ENCODE measurements at regions not wholly inside any gene's neighbourhood (a gene's known extent, or its start where the extent isn't known, plus 50 kb on each side); places are given as distances from the start of the nearest gene placed in this dataset.

GRCh38 chr2:122639176-122639575 lies 883.7 kb downstream of the TSN start (continued):
- TF ChIP-seq CBX2 (IDR thresholded peaks at IDR 0.05; ENCODE audit: insufficient read depth, low read length, poor library complexity, severe bottlenecking) (no peak), MXI1 (IDR thresholded peaks at IDR 0.05; ENCODE audit: low read depth, low read length) (no peak), SIN3A (IDR thresholded peaks at IDR 0.05; ENCODE audit: borderline replicate concordance in 2 of 2, control insufficient read depth in 1 of 2, low read depth in 2 of 2, low read length in 2 of 2) (no peak), DIDO1 (tag; IDR thresholded peaks at IDR 0.05; ENCODE audit: low read depth) (no peak), ZNF57 (CRISPR knock-in tag; IDR thresholded peaks at IDR 0.05) (no peak), ATF1 (CRISPR knock-in tag; IDR thresholded peaks at IDR 0.05) (no peak), ATF1 (tag; IDR thresholded peaks at IDR 0.05) (no peak)

- no peak for ATAC-seq
- Histone ChIP-seq H3K27ac (ENCODE audit: extremely low read depth, low read depth, low read length) (no peak overlapping the region), H3K36me3 (ENCODE audit: control insufficient read depth, insufficient read depth, low read length) (no peaks in the 10 kb centered on the region), H4K20me1 (replicated peaks; ENCODE audit: control insufficient read depth, insufficient read depth, low read length) (no peaks in the 10 kb centered on the region), H3K4me2 (ENCODE audit: insufficient read depth, low read length) (no peak overlapping the region), H3K27me3 (ENCODE audit: control insufficient read depth in 2 of 2, insufficient read depth in 2 of 2, low read length in 2 of 2) (no peaks in the 10 kb centered on the region), H3K79me2 (ENCODE audit: control insufficient read depth, insufficient read depth, low read length) (no peaks in the 10 kb centered on the region), H3K9ac (ENCODE audit: insufficient read depth in 1 of 2, low read depth in 2 of 2, low read length in 2 of 2) (no peak overlapping the region), H3K4me3 (no peak overlapping the region), H3K4me1 (replicated peaks in 1 of 2; ENCODE audit: control insufficient read depth in 2 of 2, insufficient read depth in 2 of 2, low read length in 2 of 2) (no peaks in the 10 kb centered on the region), H2AFZ (ENCODE audit: low read depth, low read length) (no peak overlapping the region), H3K9me3 (replicated peaks; ENCODE audit: control insufficient read depth, insufficient read depth, low read depth, low read length) (no peaks in the 10 kb centered on the region), H3K9me1 (ENCODE audit: control insufficient read depth, insufficient read depth, low read length) (no peaks in the 10 kb centered on the region)
- in situ Hi-C loops (cut with MboI) (no loop called here), intact Hi-C loops (cut with micrococcal nuclease) (no loop called here)
- CTCF ChIA-PET (ENCODE audit: low intra/inter-chr PET ratio): no interaction called here
- BruUV-seq (replicated peaks): no TSS peak
- FAIRE-seq: no peak
- POLR2A ChIA-PET: no interaction called here
- WGBS (ENCODE audit: insufficient coverage, low coverage, missing lambda C conversion rate): 0% methylated on average over 2 of the region's 2 CpGs
- DNase-seq (ENCODE audit: extremely low read depth in 1 of 4, low spot score in 3 of 4): no peak
- TF ChIP-seq RCOR1 (IDR thresholded peaks at IDR 0.05; ENCODE audit: borderline replicate concordance in 1 of 2, low read depth in 2 of 2, low read length in 2 of 2) (no peak), HMGN3 (IDR thresholded peaks at IDR 0.05; ENCODE audit: borderline replicate concordance, extremely low read depth, insufficient read length, low read depth, low read length) (no peak), NELFE (IDR thresholded peaks at IDR 0.05; ENCODE audit: insufficient read depth, insufficient read length) (no peak), MTA2 (IDR thresholded peaks at IDR 0.05; ENCODE audit: low read depth) (no peak), ZNF444 (CRISPR knock-in tag; IDR thresholded peaks at IDR 0.05) (no peak), KLF6 (CRISPR knock-in tag; IDR thresholded peaks at IDR 0.05; ENCODE audit: borderline replicate concordance) (no peak), HSF4 (CRISPR knock-in tag; IDR thresholded peaks at IDR 0.05; ENCODE audit: borderline replicate concordance) (no peak), CREB1 (IDR thresholded peaks at IDR 0.05) (no peak), CREB1 (CRISPR knock-in tag; IDR thresholded peaks at IDR 0.05) (no peak), HNRNPK (IDR thresholded peaks at IDR 0.05; ENCODE audit: low read depth, low read length, poor library complexity, severe bottlenecking) (no peak), ZBTB9 (CRISPR knock-in tag; IDR thresholded peaks at IDR 0.05) (no peak), ZNF639 (CRISPR knock-in tag; conservative IDR thresholded peaks at IDR 0.05 in 1 of 2, IDR thresholded peaks at IDR 0.05 in 1 of 2) (no peak)
Observed at GRCh38 chr2:122639711-122640110, 884.3 kb downstream of the TSN start.
